ENCODE measurements at regions not wholly inside any gene's neighbourhood (a gene's known extent, or its start where the extent isn't known, plus 50 kb on each side); places are given as distances from the start of the nearest gene placed in this dataset.

DNA sequence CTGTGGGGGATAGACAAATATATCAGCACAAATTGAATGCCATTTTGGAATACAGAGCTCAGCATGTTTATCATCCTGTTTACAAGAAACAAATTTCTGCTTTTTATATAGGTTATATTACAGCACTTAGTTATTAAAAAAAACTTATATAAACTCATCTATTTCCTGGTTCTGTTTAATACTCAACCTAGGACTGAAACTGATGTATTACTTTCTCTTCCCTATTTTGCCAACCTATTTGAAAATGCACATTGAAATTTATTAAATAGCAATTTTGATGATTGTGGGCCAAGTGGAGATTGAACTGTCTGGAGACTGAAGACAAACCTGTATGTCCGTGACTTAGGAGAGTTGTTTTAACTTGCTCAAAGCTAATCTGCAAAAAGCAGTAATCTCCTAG, 288.3 kb upstream of the ANO3 start:
- CTCF ChIA-PET = no interaction called here
- no peaks in the 10 kb centered on the region for H3K36me3 ChIP-seq (ENCODE audit: control insufficient read depth, insufficient read depth, low read length)
- ATAC-seq (no peak), DNase-seq (ENCODE audit: low read depth, low spot score) (no peak)
- intact Hi-C loops (cut with micrococcal nuclease; ENCODE audit: unreplicated experiment) (no loop called here), in situ Hi-C loops (cut with HindIII; ENCODE audit: low pct_unique_long_range_greater_than_20kb, low sequenced_read_pairs) (no loop called here)
- no peaks in the 10 kb centered on the region for H3K27me3 ChIP-seq (ENCODE audit: control insufficient read depth, insufficient read depth, low read length)
- no peak for TF ChIP-seq SIN3A (IDR thresholded peaks at IDR 0.05; ENCODE audit: borderline replicate concordance, insufficient read depth, low read depth, low read length)
- TF ChIP-seq, protein P1, sequence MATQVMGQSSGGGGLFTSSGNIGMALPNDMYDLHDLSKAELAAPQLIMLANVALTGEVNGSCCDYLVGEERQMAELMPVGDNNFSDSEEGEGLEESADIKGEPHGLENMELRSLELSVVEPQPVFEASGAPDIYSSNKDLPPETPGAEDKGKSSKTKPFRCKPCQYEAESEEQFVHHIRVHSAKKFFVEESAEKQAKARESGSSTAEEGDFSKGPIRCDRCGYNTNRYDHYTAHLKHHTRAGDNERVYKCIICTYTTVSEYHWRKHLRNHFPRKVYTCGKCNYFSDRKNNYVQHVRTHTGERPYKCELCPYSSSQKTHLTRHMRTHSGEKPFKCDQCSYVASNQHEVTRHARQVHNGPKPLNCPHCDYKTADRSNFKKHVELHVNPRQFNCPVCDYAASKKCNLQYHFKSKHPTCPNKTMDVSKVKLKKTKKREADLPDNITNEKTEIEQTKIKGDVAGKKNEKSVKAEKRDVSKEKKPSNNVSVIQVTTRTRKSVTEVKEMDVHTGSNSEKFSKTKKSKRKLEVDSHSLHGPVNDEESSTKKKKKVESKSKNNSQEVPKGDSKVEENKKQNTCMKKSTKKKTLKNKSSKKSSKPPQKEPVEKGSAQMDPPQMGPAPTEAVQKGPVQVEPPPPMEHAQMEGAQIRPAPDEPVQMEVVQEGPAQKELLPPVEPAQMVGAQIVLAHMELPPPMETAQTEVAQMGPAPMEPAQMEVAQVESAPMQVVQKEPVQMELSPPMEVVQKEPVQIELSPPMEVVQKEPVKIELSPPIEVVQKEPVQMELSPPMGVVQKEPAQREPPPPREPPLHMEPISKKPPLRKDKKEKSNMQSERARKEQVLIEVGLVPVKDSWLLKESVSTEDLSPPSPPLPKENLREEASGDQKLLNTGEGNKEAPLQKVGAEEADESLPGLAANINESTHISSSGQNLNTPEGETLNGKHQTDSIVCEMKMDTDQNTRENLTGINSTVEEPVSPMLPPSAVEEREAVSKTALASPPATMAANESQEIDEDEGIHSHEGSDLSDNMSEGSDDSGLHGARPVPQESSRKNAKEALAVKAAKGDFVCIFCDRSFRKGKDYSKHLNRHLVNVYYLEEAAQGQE (IDR thresholded peaks at IDR 0.05; ENCODE audit: insufficient read depth in 1 of 2, low read depth in 2 of 2, low read length in 1 of 2) = no peak
- TF ChIP-seq TCF7L2 (IDR thresholded peaks at IDR 0.05; ENCODE audit: low read depth, low read length) = no peak
- TF ChIP-seq, protein P2, sequence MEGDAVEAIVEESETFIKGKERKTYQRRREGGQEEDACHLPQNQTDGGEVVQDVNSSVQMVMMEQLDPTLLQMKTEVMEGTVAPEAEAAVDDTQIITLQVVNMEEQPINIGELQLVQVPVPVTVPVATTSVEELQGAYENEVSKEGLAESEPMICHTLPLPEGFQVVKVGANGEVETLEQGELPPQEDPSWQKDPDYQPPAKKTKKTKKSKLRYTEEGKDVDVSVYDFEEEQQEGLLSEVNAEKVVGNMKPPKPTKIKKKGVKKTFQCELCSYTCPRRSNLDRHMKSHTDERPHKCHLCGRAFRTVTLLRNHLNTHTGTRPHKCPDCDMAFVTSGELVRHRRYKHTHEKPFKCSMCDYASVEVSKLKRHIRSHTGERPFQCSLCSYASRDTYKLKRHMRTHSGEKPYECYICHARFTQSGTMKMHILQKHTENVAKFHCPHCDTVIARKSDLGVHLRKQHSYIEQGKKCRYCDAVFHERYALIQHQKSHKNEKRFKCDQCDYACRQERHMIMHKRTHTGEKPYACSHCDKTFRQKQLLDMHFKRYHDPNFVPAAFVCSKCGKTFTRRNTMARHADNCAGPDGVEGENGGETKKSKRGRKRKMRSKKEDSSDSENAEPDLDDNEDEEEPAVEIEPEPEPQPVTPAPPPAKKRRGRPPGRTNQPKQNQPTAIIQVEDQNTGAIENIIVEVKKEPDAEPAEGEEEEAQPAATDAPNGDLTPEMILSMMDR (IDR thresholded peaks at IDR 0.05) = no peak
- no peak for TF ChIP-seq POLR2AphosphoS5 (IDR thresholded peaks at IDR 0.05; ENCODE audit: low read depth, low read length)
- H3K27ac ChIP-seq (ENCODE audit: low read length) = no peak overlapping the region
- H3K4me1 ChIP-seq (ENCODE audit: control insufficient read depth, insufficient read depth, low read length) = no peaks in the 10 kb centered on the region
- no TSS peak for BruUV-seq (replicated peaks)
- H3K4me3 ChIP-seq (ENCODE audit: low read depth in 2 of 2, low read length in 2 of 2) = no peak overlapping the region
- H3K9me3 ChIP-seq (ENCODE audit: control insufficient read depth, insufficient read depth, low read depth, low read length) = no peaks in the 10 kb centered on the region
- POLR2A ChIA-PET = no interaction called here

DNA sequence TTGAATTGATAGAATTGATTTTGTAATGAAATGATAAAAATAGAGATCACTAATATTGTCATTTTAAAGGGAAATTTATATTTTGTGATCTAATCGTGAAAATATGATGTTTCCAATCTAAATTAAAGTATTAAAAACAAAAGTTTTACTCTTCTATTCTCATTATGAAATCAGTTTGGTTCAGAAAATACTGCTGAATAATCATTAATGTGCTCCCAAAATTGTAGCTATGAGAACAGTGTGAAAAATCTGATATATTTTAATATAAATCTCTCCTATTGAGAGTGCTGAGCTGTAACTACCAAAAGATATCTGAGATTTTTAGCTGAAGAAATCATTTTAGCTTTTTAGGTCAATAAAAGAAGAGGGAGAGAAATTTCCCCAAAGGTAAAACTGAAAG, 287.5 kb upstream of the ANO3 start:
- ChIA-PET POLR2A (no interaction called here), CTCF (no interaction called here)
- Histone ChIP-seq H3K4me3 (ENCODE audit: low read depth in 2 of 2, low read length in 2 of 2) (no peak overlapping the region), H3K36me3 (ENCODE audit: control insufficient read depth, insufficient read depth, low read length) (no peaks in the 10 kb centered on the region), H3K27ac (ENCODE audit: low read length) (no peak overlapping the region), H3K4me1 (ENCODE audit: control insufficient read depth, insufficient read depth, low read length) (no peaks in the 10 kb centered on the region), H3K9me3 (ENCODE audit: control insufficient read depth, insufficient read depth, low read depth, low read length) (no peaks in the 10 kb centered on the region), H3K27me3 (ENCODE audit: control insufficient read depth, insufficient read depth, low read length) (no peaks in the 10 kb centered on the region)
- no TSS peak for BruUV-seq (replicated peaks)
- ATAC-seq = no peak
- in situ Hi-C loops (cut with HindIII; ENCODE audit: low pct_unique_long_range_greater_than_20kb, low sequenced_read_pairs) (no loop called here), intact Hi-C loops (cut with micrococcal nuclease; ENCODE audit: unreplicated experiment) (no loop called here)
- DNase-seq (ENCODE audit: low read depth, low spot score) = no peak
- TF ChIP-seq SIN3A (IDR thresholded peaks at IDR 0.05; ENCODE audit: borderline replicate concordance, insufficient read depth, low read depth, low read length) (no peak), POLR2AphosphoS5 (IDR thresholded peaks at IDR 0.05; ENCODE audit: low read depth, low read length) (no peak)
- TF ChIP-seq, protein P1 (IDR thresholded peaks at IDR 0.05; ENCODE audit: insufficient read depth in 1 of 2, low read depth in 2 of 2, low read length in 1 of 2) = no peak
- TF ChIP-seq, protein P2 (IDR thresholded peaks at IDR 0.05) = no peak
